ENCODE measurements at regions not wholly inside any gene's neighbourhood (a gene's known extent, or its start where the extent isn't known, plus 50 kb on each side); places are given as distances from the start of the nearest gene placed in this dataset.

GRCh38 chr10:10397906-10398305, 619.8 kb upstream of the CELF2 start:
- H3K27ac ChIP-seq (ENCODE audit: low read length) = no peak overlapping the region
- H3K4me1 ChIP-seq (ENCODE audit: control insufficient read depth, insufficient read depth, low read length) = no peaks in the 10 kb centered on the region
- H3K9ac ChIP-seq (ENCODE audit: low read length in 2 of 2) = no peak overlapping the region
- H3K36me3 ChIP-seq (ENCODE audit: control insufficient read depth in 2 of 2, insufficient read depth in 2 of 2, low read length in 2 of 2) = no peaks in the 10 kb centered on the region
- H3K9me3 ChIP-seq (ENCODE audit: control insufficient read depth in 2 of 2, low read length in 2 of 2) = no peaks in the 10 kb centered on the region
- H3K27me3 ChIP-seq (ENCODE audit: control insufficient read depth in 1 of 2, insufficient read depth in 2 of 2, low read length in 2 of 2) = no peaks in the 10 kb centered on the region
- no peak overlapping the region for H3K4me3 ChIP-seq (ENCODE audit: low read length in 2 of 2)

- no peak overlapping the region for H3K4me3 ChIP-seq (ENCODE audit: low read length in 2 of 2)
Measured at GRCh38 chr10:10403762-10404161, 613.9 kb upstream of the CELF2 start.

DNA sequence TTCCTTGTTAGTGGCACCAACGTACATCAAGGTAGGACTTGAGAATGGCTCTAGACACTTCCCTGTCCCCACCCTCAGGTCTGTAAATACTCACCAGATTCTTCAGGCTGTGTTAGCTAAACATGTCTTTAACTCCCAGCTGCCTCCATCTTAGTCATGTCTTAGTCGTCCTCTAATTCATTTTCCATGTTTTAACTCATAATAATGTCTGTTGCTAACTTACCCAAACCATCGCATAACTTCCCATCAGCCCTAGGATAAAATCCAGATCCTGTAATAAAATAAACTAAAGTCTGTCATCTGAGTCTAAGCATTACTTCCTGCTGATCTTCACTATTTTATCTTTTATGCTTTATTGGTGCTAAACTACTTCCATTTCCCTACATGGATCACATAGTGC, 600.0 kb upstream of the CELF2 start:
- Histone ChIP-seq H3K36me3 (ENCODE audit: control insufficient read depth in 2 of 2, insufficient read depth in 2 of 2, low read length in 2 of 2) (no peaks in the 10 kb centered on the region), H3K4me1 (ENCODE audit: control insufficient read depth, insufficient read depth, low read length) (no peaks in the 10 kb centered on the region), H3K9ac (ENCODE audit: low read length in 2 of 2) (no peak overlapping the region), H3K9me3 (ENCODE audit: control insufficient read depth in 2 of 2, low read length in 2 of 2) (no peaks in the 10 kb centered on the region), H3K27me3 (ENCODE audit: control insufficient read depth in 1 of 2, insufficient read depth in 2 of 2, low read length in 2 of 2) (no peaks in the 10 kb centered on the region), H3K27ac (ENCODE audit: low read length) (no peak overlapping the region), H3K4me3 (ENCODE audit: low read length in 2 of 2) (no peak overlapping the region)

More at GRCh38 chr10:10403762-10404161, 613.9 kb upstream of the CELF2 start:
- no peaks in the 10 kb centered on the region for H3K9me3 ChIP-seq (ENCODE audit: control insufficient read depth in 2 of 2, low read length in 2 of 2)
- no peaks in the 10 kb centered on the region for H3K4me1 ChIP-seq (ENCODE audit: control insufficient read depth, insufficient read depth, low read length)
- no peak overlapping the region for H3K9ac ChIP-seq (ENCODE audit: low read length in 2 of 2)
- H3K27ac ChIP-seq (ENCODE audit: low read length) = no peak overlapping the region
- no peaks in the 10 kb centered on the region for H3K27me3 ChIP-seq (ENCODE audit: control insufficient read depth in 1 of 2, insufficient read depth in 2 of 2, low read length in 2 of 2)
- H3K36me3 ChIP-seq (ENCODE audit: control insufficient read depth in 2 of 2, insufficient read depth in 2 of 2, low read length in 2 of 2) = no peaks in the 10 kb centered on the region

GRCh38 chr10:10418387-10418786, 599.3 kb upstream of the CELF2 start:
- no peaks in the 10 kb centered on the region for H3K4me1 ChIP-seq (ENCODE audit: control insufficient read depth, insufficient read depth, low read length)
- H3K9ac ChIP-seq (ENCODE audit: low read length in 2 of 2) = no peak overlapping the region
- H3K36me3 ChIP-seq (ENCODE audit: control insufficient read depth in 2 of 2, insufficient read depth in 2 of 2, low read length in 2 of 2) = no peaks in the 10 kb centered on the region
- H3K4me3 ChIP-seq (ENCODE audit: low read length in 2 of 2) = no peak overlapping the region
- no peaks in the 10 kb centered on the region for H3K27me3 ChIP-seq (ENCODE audit: control insufficient read depth in 1 of 2, insufficient read depth in 2 of 2, low read length in 2 of 2)
- no peaks in the 10 kb centered on the region for H3K9me3 ChIP-seq (ENCODE audit: control insufficient read depth in 2 of 2, low read length in 2 of 2)
- H3K27ac ChIP-seq (ENCODE audit: low read length) = no peak overlapping the region

DNA sequence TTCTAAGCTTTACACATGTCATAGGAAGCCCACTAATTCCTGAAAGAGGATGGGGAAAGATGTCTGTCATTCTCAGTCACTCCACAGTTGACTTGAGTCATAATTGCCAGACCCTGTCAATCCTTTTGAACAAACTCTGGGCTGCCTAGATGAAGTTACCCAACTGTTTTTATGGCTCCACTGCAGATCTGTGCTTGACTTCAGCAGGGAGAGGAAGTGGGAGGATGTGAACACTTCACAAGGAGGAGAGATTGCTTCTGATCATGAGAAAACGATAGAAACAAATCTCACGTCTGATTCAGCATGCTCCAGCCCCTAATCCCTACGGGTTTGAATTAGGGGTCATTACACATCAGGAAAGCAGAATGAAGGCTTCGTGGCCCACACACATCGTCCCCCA, 596.6 kb upstream of the CELF2 start:
- Histone ChIP-seq H3K36me3 (ENCODE audit: control insufficient read depth in 2 of 2, insufficient read depth in 2 of 2, low read length in 2 of 2) (no peaks in the 10 kb centered on the region), H3K27ac (ENCODE audit: low read length) (no peak overlapping the region), H3K4me1 (ENCODE audit: control insufficient read depth, insufficient read depth, low read length) (no peaks in the 10 kb centered on the region), H3K9ac (ENCODE audit: low read length in 2 of 2) (no peak overlapping the region), H3K4me3 (ENCODE audit: low read length in 2 of 2) (no peak overlapping the region), H3K27me3 (ENCODE audit: control insufficient read depth in 1 of 2, insufficient read depth in 2 of 2, low read length in 2 of 2) (no peaks in the 10 kb centered on the region), H3K9me3 (ENCODE audit: control insufficient read depth in 2 of 2, low read length in 2 of 2) (no peaks in the 10 kb centered on the region)

DNA sequence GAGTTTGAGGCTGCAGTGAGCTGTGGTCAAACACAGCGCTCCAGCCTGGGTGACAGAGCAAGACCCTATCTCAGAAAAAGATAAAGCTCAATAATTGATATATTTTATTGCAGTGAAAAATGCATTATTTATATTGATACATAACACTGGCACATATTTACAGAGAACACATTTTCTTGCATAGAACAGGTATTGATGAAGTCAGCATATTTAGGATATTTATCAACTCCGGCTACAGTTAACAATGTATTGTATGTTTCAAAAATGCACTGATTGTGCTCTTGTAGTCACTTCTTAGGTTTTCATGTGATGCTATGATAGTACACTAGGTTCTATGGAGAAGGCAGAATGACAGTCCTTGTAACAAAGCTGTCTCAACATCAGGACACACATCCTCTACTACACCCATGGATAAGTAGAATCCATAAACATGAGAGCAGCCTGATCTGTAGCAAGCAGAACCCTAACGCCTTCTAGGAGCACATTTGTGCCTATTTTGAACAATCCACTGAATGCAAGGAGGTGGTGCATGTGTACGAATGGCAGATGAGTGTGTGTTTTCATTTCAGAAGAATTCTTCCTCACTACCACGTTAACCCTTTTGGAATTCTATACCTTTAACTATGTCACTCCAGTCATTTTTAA, 586.1 kb upstream of the CELF2 start:
- H3K27ac ChIP-seq (ENCODE audit: low read length) = no peak overlapping the region
- no peaks in the 10 kb centered on the region for H3K36me3 ChIP-seq (ENCODE audit: control insufficient read depth in 2 of 2, insufficient read depth in 2 of 2, low read length in 2 of 2)
- no peak overlapping the region for H3K4me3 ChIP-seq (ENCODE audit: low read length in 2 of 2)
- no peak overlapping the region for H3K9ac ChIP-seq (ENCODE audit: low read length in 2 of 2)
- H3K9me3 ChIP-seq (ENCODE audit: control insufficient read depth in 2 of 2, low read length in 2 of 2) = no peaks in the 10 kb centered on the region
- H3K4me1 ChIP-seq (ENCODE audit: control insufficient read depth, insufficient read depth, low read length) = no peaks in the 10 kb centered on the region
- H3K27me3 ChIP-seq (ENCODE audit: control insufficient read depth in 1 of 2, insufficient read depth in 2 of 2, low read length in 2 of 2) = no peaks in the 10 kb centered on the region

DNA sequence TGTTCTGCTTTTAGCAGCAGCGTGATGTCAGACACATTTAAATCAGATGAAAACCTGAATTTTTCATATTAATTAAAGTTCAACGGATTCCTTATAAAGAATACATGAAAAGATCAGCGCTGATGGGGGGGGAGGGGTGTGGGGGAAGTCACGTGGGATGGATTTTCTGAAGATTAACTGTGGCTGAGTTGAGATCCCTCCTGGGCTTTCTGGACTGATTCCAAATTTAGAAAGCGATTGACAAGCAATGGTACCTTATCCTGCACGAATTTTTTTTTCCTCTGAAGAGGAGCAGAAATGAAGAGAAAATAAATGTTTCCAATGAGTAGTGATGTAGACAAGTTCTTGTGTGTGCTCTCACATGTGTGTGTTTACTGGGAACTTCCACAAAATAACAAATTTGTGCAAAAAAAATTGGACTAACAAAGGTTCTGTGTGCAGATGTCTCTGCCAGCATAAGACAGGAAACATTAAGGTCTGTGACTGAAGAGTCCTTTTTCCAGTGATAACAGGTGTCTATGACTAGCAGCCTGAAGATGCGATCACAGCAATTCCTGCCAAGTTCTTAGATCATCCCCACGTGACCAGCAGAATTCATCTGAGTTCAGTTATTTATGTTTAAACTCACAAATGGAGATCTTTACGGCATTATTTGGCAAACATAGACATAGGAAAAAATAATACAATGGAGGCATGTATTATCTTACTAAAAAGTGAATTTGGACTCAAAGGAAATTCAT, 585.2 kb upstream of the CELF2 start:
- H3K27ac ChIP-seq (ENCODE audit: low read length) = no peak overlapping the region
- H3K36me3 ChIP-seq (ENCODE audit: control insufficient read depth in 2 of 2, insufficient read depth in 2 of 2, low read length in 2 of 2) = no peaks in the 10 kb centered on the region
- H3K9me3 ChIP-seq (ENCODE audit: control insufficient read depth in 2 of 2, low read length in 2 of 2) = no peaks in the 10 kb centered on the region
- no peaks in the 10 kb centered on the region for H3K4me1 ChIP-seq (ENCODE audit: control insufficient read depth, insufficient read depth, low read length)
- no peaks in the 10 kb centered on the region for H3K27me3 ChIP-seq (ENCODE audit: control insufficient read depth in 1 of 2, insufficient read depth in 2 of 2, low read length in 2 of 2)
- H3K9ac ChIP-seq (ENCODE audit: low read length in 2 of 2) = no peak overlapping the region
- no peak overlapping the region for H3K4me3 ChIP-seq (ENCODE audit: low read length in 2 of 2)

DNA sequence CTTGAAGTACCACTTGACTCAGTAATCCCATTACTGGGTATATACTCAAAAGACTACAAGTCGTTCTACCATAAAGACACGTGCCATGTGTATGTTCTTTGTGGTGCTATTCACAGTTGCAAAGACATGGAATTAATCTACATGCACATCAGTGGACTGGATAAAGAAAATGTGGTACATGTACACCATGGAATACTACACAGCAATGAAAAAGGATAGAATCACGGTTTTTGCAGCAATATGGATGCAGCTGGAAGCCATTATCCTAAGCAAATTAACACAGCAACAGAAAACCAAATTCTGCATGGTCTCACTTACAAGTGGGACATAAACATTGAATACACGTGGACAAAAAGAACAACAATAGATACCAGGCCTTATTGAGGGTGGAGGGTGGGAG, 583.4 kb upstream of the CELF2 start:
- Histone ChIP-seq H3K27ac (ENCODE audit: low read length) (no peak overlapping the region), H3K9ac (ENCODE audit: low read length in 2 of 2) (no peak overlapping the region)

GRCh38 chr10:10437886-10438285, 579.8 kb upstream of the CELF2 start:
- H3K4me1 ChIP-seq (ENCODE audit: control insufficient read depth, insufficient read depth, low read length) = no peaks in the 10 kb centered on the region
- no peaks in the 10 kb centered on the region for H3K36me3 ChIP-seq (ENCODE audit: control insufficient read depth in 2 of 2, insufficient read depth in 2 of 2, low read length in 2 of 2)
- no peak overlapping the region for H3K9ac ChIP-seq (ENCODE audit: low read length in 2 of 2)
- no peaks in the 10 kb centered on the region for H3K27me3 ChIP-seq (ENCODE audit: control insufficient read depth in 1 of 2, insufficient read depth in 2 of 2, low read length in 2 of 2)
- H3K27ac ChIP-seq (ENCODE audit: low read length) = no peak overlapping the region
- no peak overlapping the region for H3K4me3 ChIP-seq (ENCODE audit: low read length in 2 of 2)
- no peaks in the 10 kb centered on the region for H3K9me3 ChIP-seq (ENCODE audit: control insufficient read depth in 2 of 2, low read length in 2 of 2)

More for the DNA sequence above, 583.4 kb upstream of the CELF2 start:
- Histone ChIP-seq H3K27me3 (ENCODE audit: control insufficient read depth in 1 of 2, insufficient read depth in 2 of 2, low read length in 2 of 2) (no peaks in the 10 kb centered on the region), H3K9me3 (ENCODE audit: control insufficient read depth in 2 of 2, low read length in 2 of 2) (no peaks in the 10 kb centered on the region), H3K36me3 (ENCODE audit: control insufficient read depth in 2 of 2, insufficient read depth in 2 of 2, low read length in 2 of 2) (no peaks in the 10 kb centered on the region), H3K4me3 (ENCODE audit: low read length in 2 of 2) (no peak overlapping the region), H3K4me1 (ENCODE audit: control insufficient read depth, insufficient read depth, low read length) (no peaks in the 10 kb centered on the region)

GRCh38 chr10:10438335-10439100, 579.2 kb upstream of the CELF2 start:
- Histone ChIP-seq H3K4me3 (ENCODE audit: low read length in 2 of 2) (no peak overlapping the region), H3K27ac (ENCODE audit: low read length) (no peak overlapping the region), H3K36me3 (ENCODE audit: control insufficient read depth in 2 of 2, insufficient read depth in 2 of 2, low read length in 2 of 2) (no peaks in the 10 kb centered on the region), H3K27me3 (ENCODE audit: control insufficient read depth in 1 of 2, insufficient read depth in 2 of 2, low read length in 2 of 2) (no peaks in the 10 kb centered on the region), H3K4me1 (ENCODE audit: control insufficient read depth, insufficient read depth, low read length) (no peaks in the 10 kb centered on the region), H3K9ac (ENCODE audit: low read length in 2 of 2) (no peak overlapping the region), H3K9me3 (ENCODE audit: control insufficient read depth in 2 of 2, low read length in 2 of 2) (no peaks in the 10 kb centered on the region)
